Stimulated activated CD4-positive, alpha-beta T cell treated with anti-CD3 and anti-CD28 coated beads, TNF-alpha, amount 100 ng/mL, for 48 hours (primary cell): ENCODE measurements at regions not wholly inside any gene's neighbourhood (a gene's known extent, or its start where the extent isn't known, plus 50 kb on each side); places are given as distances from the start of the nearest gene placed in this dataset.

ENCODE experiments used
- DNase-seq, 3 donors: peaks; one replicate each; pipeline ENCODE4 v3.0.0-alpha.2; 2020; ENCODE audit warnings: low read depth in 3 of 3

GRCh38 chr1:39107341-39108290 is 81.5 kb downstream of the NDUFS5 start:
- DNase-seq = no peak

- no peak for DNase-seq
These were observed 83.5 kb downstream of the NDUFS5 start for GRCh38 chr1:39109644-39110043.

GRCh38 chr1:39110325-39110851 is 84.2 kb downstream of the NDUFS5 start:
- no peak for DNase-seq

GRCh38 chr1:39110882-39111281 is 84.7 kb downstream of the NDUFS5 start:
- no peak for DNase-seq

- DNase-seq = no peak
These were observed 87.1 kb downstream of the NDUFS5 start for GRCh38 chr1:39113109-39113743.

- DNase-seq = peak in 1 of 3 donors; percentile 13
These were observed 89.0 kb upstream of the MACF1 start for GRCh38 chr1:39115271-39116110.

- no peak for DNase-seq
These were observed 88.3 kb upstream of the MACF1 start for GRCh38 chr1:39116116-39116607.

GRCh38 chr1:39116860-39117728 is 87.4 kb upstream of the MACF1 start:
- no peak for DNase-seq

GRCh38 chr1:39117899-39118450 is 86.5 kb upstream of the MACF1 start:
- no peak for DNase-seq

- DNase-seq = no peak
These were observed 82.4 kb upstream of the MACF1 start for GRCh38 chr1:39122056-39122455.

- no peak for DNase-seq
These were observed 80.2 kb upstream of the MACF1 start for GRCh38 chr1:39124282-39124681.

- no peak for DNase-seq
These were observed 77.0 kb upstream of the MACF1 start for GRCh38 chr1:39127513-39127912.

- no peak for DNase-seq
These were observed 76.4 kb upstream of the MACF1 start for GRCh38 chr1:39128126-39128525.

- no peak for DNase-seq
These were observed 75.5 kb upstream of the MACF1 start for GRCh38 chr1:39128959-39129358.

- no peak for DNase-seq
These were observed 75.0 kb upstream of the MACF1 start for GRCh38 chr1:39129514-39129913.

- no peak for DNase-seq
These were observed 74.2 kb upstream of the MACF1 start for GRCh38 chr1:39130325-39130724.

- no peak for DNase-seq
These were observed 72.6 kb upstream of the MACF1 start for GRCh38 chr1:39131940-39132339.

GRCh38 chr1:39132505-39133339 is 71.8 kb upstream of the MACF1 start:
- DNase-seq = no peak

- no peak for DNase-seq
These were observed 71.2 kb upstream of the MACF1 start for GRCh38 chr1:39133340-39133684.
